HEK293T (cell line): ENCODE measurements at regions not wholly inside any gene's neighbourhood (a gene's known extent, or its start where the extent isn't known, plus 50 kb on each side); places are given as distances from the start of the nearest gene placed in this dataset.

Experiments used
- ARNT ChIP-seq: fragments of 450-650 bp; IDR thresholded peaks from 2 replicates; pipeline ENCODE4 v1.6.1; 2017; ENCODE audit warnings: mild to moderate bottlenecking
- BHLHE40 ChIP-seq: fragments of 450-650 bp; IDR thresholded peaks from 2 replicates; pipeline ENCODE4 v1.6.1; 2016; ENCODE audit warnings: mild to moderate bottlenecking, moderate library complexity, borderline replicate concordance
- FOXA1 ChIP-seq: fragments of 450-650 bp; IDR thresholded peaks from 2 replicates; pipeline ENCODE4 v1.6.1; 2016; ENCODE audit warnings: mild to moderate bottlenecking
- FOXK2 ChIP-seq: fragments of 450-650 bp; IDR thresholded peaks from 2 replicates; pipeline ENCODE4 v1.6.1; 2016; ENCODE audit warnings: mild to moderate bottlenecking
- L3MBTL2 ChIP-seq: fragments of 450-650 bp; conservative IDR thresholded peaks from 2 replicates; pipeline ENCODE4 v1.6.1; 2016; ENCODE audit warnings: mild to moderate bottlenecking
- SP1 ChIP-seq: fragments of 450-650 bp; IDR thresholded peaks from 2 replicates; pipeline ENCODE4 v1.6.1; 2017
- SUZ12 ChIP-seq: fragments of 450-650 bp; IDR thresholded peaks from 2 replicates; pipeline ENCODE4 v1.6.1; 2016; ENCODE audit warnings: mild to moderate bottlenecking
- TARDBP ChIP-seq: fragments of 450-650 bp; IDR thresholded peaks from 2 replicates; pipeline ENCODE4 v1.6.1; 2016
- ZNF384 ChIP-seq: fragments of 450-650 bp; IDR thresholded peaks from 2 replicates; pipeline ENCODE4 v1.6.1; 2016

DNA sequence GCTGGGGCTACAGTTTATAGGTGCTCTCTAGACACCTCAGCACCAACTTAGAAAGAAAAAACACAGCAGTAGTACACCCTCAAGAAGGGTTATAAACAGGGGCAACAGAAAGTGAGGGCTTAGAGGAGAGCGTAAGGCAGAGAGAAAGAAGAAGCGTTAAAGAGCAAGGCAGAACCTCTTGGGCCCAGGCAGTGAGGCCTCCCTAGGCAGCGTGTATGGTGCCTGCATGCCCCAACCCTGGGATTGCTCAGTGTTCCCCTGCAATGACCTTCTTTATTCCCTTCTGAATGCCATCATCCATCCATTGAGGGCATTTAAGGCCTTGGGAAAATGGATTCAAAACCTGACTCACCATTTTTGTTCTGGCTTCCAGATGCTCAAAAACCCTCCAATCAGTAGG, 130.0 kb upstream of the ARG1 start:
- no peak for TF ChIP-seq TARDBP
- no peak for TF ChIP-seq SUZ12
- no peak for TF ChIP-seq ZNF384
- TF ChIP-seq SP1, result no peak
- no peak for TF ChIP-seq L3MBTL2
- TF ChIP-seq FOXK2, result no peak
- TF ChIP-seq ARNT, result no peak
- TF ChIP-seq BHLHE40, result no peak
- TF ChIP-seq FOXA1, result no peak
